Stromal cell of bone marrow (primary cell): ENCODE measurements at regions not wholly inside any gene's neighbourhood (a gene's known extent, or its start where the extent isn't known, plus 50 kb on each side); places are given as distances from the start of the nearest gene placed in this dataset.
"Not testable (repeated sequence)": the region's sequence is repeated elsewhere in the genome, so short reads cannot be mapped to it uniquely, and the experiment has no call there.

Experiments
- DNase-seq: peaks from one replicate; pipeline ENCODE4 v3.0.0-alpha.2; 2012; ENCODE audit warnings: low read depth

DNA sequence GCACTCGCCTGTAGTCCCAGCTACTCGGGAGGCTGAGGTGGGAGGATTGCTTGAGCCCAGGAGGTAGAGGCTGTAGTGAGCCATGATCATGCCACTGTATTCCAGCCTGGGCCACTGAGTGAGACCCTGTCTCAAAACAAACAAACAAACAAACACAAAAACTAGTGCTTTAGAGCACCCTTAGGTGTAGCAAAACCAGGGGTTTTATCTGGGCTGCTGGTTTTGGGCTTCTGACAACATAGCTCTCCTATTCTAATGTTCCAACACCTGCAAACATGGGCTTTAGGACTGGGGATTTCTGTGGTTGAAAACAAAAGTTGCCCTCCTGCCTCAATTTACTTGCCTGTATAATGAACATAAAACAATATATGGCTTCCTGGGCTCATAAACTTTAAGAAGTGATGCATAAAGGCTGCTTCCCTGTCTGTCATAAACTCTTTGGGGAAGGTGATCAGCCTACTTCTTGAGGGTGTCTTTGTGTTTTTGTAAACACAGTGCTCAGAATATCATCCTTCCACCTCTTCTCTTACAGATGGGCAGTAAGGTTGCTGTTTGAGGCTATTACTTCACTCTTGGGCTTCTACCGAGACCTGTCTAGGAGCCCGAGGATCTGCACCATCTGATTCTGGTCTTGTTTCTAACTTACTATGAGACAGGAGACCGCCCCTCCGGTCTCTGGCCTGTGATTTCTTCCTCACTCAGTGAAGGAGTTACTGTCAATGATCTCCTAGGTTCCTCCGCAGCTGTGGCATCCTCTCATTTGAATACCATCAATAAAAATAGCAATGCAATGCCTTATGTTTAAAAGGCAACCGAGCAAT is 246.5 kb downstream of the MYCN start:
- DNase-seq, result no peak

DNA sequence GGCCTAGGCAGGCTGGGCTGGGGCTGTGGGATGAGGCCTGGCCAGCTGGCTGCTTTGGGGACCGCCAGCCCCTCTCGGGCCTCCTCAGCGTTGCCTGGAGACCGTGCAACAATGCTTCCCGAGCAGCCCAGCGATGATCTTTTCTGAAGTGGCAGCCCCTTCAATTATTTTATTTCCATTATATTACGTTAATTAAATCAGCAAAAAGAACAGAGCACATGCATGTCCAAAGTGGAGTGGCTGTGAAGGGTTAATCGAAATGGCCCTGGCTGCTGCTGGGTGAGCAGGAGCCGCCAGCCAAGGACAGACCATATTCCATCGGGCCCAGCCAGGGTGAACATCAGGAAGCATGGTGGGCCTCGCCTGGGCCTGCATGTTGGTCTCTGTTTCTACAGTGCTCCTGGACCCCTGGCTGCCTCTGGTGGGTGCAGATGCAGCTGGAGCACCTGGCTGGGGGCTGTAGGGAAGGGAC is 245.5 kb downstream of the MYCN start:
- DNase-seq, result no peak

DNA sequence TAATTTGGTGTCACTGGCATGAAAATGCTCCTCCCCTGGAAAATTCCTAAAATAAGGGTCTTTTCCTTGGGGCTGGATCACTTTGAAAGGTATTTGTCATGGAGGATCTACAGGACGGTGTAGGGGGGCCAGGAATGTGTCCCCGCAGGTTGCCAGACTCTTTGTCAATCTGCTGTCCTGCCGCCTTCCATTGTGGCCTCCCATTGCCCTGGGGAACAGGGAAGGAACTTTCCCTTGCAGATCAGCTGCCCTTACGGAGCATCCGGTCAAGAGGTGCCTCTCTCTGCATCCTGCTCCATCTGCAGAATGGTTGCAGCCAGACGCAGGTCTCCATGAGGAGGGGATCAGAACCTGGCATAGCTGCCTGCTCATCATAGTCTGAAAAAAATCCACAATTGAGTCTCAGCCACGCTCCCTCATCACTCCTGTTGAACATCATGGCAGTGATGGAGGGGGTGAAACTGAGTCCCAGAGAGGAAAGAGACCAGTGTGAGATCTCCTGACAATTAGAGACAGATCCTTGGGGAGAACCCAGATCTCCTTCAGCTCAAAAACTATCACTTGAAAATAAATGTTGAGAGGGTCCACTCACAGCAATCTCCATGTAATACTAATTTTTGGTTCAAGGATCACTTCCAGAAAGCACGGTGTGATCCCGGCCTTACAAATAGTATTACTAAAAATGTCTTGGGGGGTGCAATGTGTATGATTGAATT is 244.8 kb downstream of the MYCN start:
- DNase-seq, result no peak

DNA sequence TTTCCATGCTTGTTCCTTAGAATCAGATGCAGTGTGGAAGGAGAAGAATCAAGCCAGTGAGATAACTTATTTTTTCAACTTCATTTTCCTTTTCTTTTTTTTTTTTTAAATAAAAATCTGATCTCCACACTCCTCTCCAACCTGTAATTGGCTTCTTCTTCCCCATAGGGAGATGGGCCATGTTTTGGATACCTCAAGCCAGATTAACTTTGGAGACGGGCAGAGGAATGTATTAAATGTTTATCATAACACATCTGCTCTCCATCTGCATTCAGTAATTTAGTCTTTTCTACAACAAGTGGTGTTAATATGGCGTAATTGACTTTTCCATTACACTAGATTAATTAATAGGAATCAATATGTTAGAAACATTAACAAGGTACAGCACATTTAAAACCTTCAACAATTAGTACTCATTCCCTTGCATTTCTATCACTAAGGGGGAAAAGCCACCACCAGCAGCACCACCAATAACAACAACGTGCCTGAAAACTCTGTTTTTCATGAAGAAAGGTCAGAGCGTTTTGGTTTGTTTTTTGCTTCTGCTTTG is 244.1 kb downstream of the MYCN start:
- no peak for DNase-seq

- no peak for DNase-seq
These were observed 243.0 kb downstream of the MYCN start for GRCh38 chr2:16183345-16183744.

- no peak for DNase-seq
These were observed 242.5 kb downstream of the MYCN start for GRCh38 chr2:16182841-16183240.

DNA sequence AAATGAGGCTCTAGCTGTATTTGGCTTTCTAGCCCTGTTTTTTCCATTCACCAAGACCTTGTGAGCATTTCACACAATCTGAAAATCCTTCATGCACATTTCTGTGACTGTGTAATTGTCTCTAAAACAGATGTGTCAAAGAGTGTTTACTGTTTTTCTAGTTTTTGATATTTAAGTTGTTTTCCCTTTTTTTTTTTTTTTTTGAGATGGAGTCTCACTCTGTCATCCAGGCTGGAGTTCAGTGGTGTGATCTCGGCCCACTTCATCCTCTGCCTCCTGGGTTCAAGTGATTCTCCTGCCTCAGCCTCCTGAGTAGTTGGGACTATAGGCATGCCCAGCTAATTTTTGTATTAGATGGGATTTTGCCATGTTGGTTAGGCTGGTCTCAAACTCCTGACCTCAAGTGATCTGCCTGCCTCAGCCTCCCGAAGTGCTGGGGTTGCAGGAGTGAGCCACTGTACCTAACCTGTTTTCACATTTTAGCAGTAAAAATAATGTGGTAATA is 242.0 kb downstream of the MYCN start:
- not testable (repeated sequence) for DNase-seq

GRCh38 chr2:16181741-16182090 is 241.4 kb downstream of the MYCN start:
- no peak for DNase-seq

DNA sequence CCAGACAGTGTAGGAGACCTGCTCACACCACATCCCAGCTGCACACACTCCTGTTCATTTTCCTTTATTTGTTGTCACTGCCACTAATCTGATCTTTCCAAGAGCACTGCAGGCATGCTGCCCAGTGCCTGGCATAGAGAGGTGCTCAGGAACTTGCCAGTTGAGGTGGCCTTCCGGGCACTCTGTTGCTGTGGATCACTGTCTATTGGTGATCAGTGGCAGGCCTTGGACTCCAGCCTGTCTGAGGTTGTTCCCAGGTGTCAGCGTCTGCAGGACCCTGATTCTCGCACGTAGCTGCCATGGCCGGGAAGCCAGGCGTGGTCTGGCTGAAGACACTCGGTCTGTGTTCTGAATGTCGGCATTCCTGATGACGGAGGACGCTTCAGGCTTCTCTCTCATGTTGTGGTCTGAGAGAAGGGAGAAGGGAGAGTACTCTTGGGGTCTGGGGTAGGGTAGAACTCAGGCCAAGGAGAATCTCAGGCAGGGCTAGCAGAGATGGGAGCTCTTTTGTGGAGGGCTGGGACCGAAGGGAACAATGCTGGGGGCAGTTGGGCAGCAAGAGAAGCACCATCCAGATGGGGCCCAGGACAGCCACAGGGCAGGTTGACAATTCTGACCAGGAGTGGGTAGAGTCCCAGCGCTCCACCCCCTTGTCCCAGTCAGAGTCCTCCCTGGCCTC is 240.9 kb downstream of the MYCN start:
- DNase-seq, result no peak

GRCh38 chr2:16180631-16181030 is 240.3 kb downstream of the MYCN start:
- DNase-seq, result no peak

DNA sequence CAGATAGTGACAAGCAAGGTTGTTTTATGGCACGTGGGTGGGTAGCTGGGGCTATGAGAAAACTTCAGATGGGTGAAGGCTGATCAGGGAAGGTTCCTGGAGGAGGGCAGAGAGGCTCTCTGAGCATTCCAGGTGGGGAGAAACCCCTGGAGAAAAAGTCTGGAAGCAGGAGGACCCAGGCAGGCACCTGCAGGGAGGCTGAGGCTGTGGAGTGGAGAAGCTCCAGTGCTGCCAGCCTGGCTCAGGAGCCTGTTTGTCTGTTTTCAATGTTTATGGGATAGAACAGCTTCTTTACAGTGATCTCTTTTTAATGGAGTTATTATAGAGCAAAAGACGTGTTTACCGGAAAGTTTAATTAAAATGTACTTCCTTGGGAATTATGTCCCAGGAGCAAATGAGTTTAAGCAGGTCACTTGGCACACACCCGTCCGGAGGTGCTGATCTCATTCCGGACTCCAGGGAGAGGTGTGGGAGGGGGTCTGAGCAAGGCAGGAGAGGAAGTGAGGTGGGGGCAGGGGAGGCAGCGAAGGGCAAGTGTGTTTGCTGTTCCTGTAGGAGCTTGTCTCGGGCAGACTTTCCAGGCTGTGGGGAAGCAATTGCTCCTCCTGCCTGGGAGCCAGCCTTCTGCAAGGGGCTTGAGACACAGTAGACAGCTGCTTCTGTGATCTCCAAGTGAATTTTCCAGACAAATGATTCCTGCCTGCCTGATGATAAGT is 239.5 kb downstream of the MYCN start:
- DNase-seq, result no peak

GRCh38 chr2:16178551-16179130 is 238.3 kb downstream of the MYCN start:
- DNase-seq, result no peak

DNA sequence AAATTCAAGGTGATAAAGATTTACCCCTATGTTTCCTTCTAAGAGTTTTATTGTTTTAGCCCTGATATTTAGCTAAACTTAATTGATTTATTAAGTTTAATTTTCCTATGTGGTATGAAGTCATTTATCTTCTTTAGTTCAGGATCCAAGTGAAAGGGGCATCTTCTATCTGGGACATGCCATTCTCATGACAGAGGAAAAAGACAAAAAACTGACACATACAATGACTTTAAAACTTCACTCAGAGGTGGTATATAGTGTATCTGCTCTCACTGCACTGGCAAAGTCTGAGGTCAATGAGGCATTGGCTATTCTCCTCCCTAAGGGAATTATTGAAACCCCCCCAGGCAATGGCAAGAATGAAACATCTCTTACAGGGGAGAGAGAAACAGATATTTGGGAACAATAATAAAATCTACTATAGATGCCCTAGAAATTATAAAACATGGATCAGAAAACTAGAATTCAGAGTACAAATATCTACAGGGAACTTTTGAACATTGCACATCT is 237.4 kb downstream of the MYCN start:
- DNase-seq, result no peak

GRCh38 chr2:16176971-16177480 is 236.7 kb downstream of the MYCN start:
- no peak for DNase-seq

GRCh38 chr2:16175247-16175825 is 235.0 kb downstream of the MYCN start:
- DNase-seq, result no peak

GRCh38 chr2:16174693-16175045 is 234.3 kb downstream of the MYCN start:
- no peak for DNase-seq

- no peak for DNase-seq
These were observed 233.7 kb downstream of the MYCN start for GRCh38 chr2:16173893-16174692.

DNA sequence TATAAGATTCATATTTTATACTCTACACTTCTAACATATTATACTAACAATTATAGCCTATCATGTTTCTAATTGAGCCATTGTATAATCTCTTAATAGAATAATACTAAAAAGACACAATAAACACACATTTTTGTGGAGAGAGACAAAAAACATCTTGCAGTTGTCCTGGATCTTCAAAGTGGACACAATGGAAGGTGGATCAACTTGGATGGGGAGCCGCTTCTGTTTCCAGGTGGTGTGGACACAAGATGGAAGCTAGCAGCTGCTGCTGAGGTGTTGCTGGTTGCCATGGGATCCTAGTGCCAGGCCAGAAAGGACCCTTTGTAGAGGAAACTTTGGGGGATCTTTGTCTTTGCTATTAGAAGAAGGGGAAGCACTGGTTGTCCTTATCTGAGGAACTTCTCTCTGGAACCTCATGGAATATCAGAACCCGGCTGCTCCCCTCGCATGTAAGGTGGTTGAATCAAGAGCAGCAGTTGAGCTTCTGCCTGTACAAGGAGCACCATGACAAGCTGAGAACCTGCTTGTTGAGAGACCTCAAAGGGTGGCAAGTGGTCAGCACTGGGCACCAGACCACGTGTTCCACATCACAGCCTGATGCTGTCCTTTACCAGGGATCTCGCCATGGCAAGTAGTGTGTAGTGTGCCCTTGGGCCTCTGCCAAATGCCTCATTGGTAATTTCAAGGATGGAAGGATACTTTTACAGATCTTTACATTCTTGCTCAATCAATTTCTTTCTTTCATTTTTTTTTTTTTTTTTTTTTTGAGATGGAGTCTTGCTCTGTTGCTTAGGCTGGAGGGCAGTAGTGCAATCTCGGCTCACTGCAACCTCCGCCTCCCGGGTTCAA is 232.2 kb downstream of the MYCN start:
- DNase-seq, result no peak

GRCh38 chr2:16171425-16171920 is 231.1 kb downstream of the MYCN start:
- no peak for DNase-seq
